ENCODE measurements at regions not wholly inside any gene's neighbourhood (a gene's known extent, or its start where the extent isn't known, plus 50 kb on each side); places are given as distances from the start of the nearest gene placed in this dataset.

- Histone ChIP-seq H3K27me3 (replicated peaks in 1 of 2; ENCODE audit: control insufficient read depth in 2 of 2, insufficient read depth in 2 of 2, low read length in 1 of 2) (no peaks in the 10 kb centered on the region), H3K27ac (ENCODE audit: control insufficient read depth, insufficient read depth) (no peak overlapping the region), H3K4me2 (ENCODE audit: control insufficient read depth, insufficient read depth) (no peak overlapping the region), H3K4me1 (ENCODE audit: control insufficient read depth, insufficient read depth, low read length) (no peaks in the 10 kb centered on the region), H3K9me3 (replicated peaks; ENCODE audit: control insufficient read depth, insufficient read depth, low read length) (no peaks in the 10 kb centered on the region; the same call in 2 of the 3 replicates), H3K9ac (ENCODE audit: control insufficient read depth, insufficient read depth, low read length) (no peak overlapping the region), H4K20me1 (ENCODE audit: control insufficient read depth, insufficient read depth) (no peaks in the 10 kb centered on the region), H3K4me3 (no peak overlapping the region), H3K79me2 (ENCODE audit: control insufficient read depth, insufficient read depth, low read length) (no peaks in the 10 kb centered on the region), H3K36me3 (ENCODE audit: control insufficient read depth in 2 of 2, insufficient read depth in 2 of 2, low read length in 1 of 2) (no peaks in the 10 kb centered on the region), H2AFZ (ENCODE audit: control insufficient read depth, low read depth, low read length) (no peak overlapping the region)
- in situ Hi-C loops (cut with MboI) (no loop called here), intact Hi-C loops (cut with micrococcal nuclease; ENCODE audit: unreplicated experiment) (no loop called here)
- DNase-seq (ENCODE audit: low read depth, low spot score) (no peak), FAIRE-seq (no peak), ATAC-seq (no peak)
- no TSS peak for BruUV-seq (replicated peaks)
- POLR2A ChIA-PET: no interaction called here
- CTCF ChIA-PET: no interaction called here
- RAD21 ChIA-PET (ENCODE audit: unreplicated experiment): no interaction called here
- SMC1A ChIA-PET (ENCODE audit: uncharacterized antibody, unreplicated experiment): no interaction called here
- 89% methylated on average over 21 of the region's 21 CpGs for WGBS (ENCODE audit: insufficient coverage, insufficient replicate concordance, low lambda C conversion rate, missing lambda C conversion rate)
- TF ChIP-seq EP300 (IDR thresholded peaks at IDR 0.05; ENCODE audit: borderline replicate concordance in 1 of 2, control insufficient read depth in 1 of 2, low read depth in 2 of 2, low read length in 2 of 2) (no peak), SPI1 (IDR thresholded peaks at IDR 0.05; ENCODE audit: borderline replicate concordance, insufficient read depth, low read depth, low read length) (no peak), CHD1 (IDR thresholded peaks at IDR 0.05; ENCODE audit: low read depth, low read length) (no peak), YBX1 (IDR thresholded peaks at IDR 0.05) (no peak), NFYA (IDR thresholded peaks at IDR 0.05; ENCODE audit: borderline replicate concordance, low read depth, low read length) (no peak), CEBPZ (IDR thresholded peaks at IDR 0.05; ENCODE audit: low read depth, low read length) (no peak), SREBF2 (IDR thresholded peaks at IDR 0.05; ENCODE audit: low read length) (no peak), GATAD2B (conservative IDR thresholded peaks at IDR 0.05; ENCODE audit: low read depth) (no peak), HDGF (IDR thresholded peaks at IDR 0.05) (no peak), TAF1 (IDR thresholded peaks at IDR 0.05; ENCODE audit: borderline replicate concordance, low read depth, low read length) (no peak), NKRF (conservative IDR thresholded peaks at IDR 0.05) (no peak), EGR1 (IDR thresholded peaks at IDR 0.05; ENCODE audit: borderline replicate concordance in 1 of 2, low read depth in 2 of 2, low read length in 2 of 2) (no peak), CEBPB (IDR thresholded peaks at IDR 0.05; ENCODE audit: borderline replicate concordance in 1 of 2, low read depth in 2 of 2, low read length in 2 of 2) (no peak), NR2C1 (IDR thresholded peaks at IDR 0.05) (no peak), SMAD1 (IDR thresholded peaks at IDR 0.05; ENCODE audit: low read depth, partially characterized antibody) (no peak)
- TF ChIP-seq, protein P1, sequence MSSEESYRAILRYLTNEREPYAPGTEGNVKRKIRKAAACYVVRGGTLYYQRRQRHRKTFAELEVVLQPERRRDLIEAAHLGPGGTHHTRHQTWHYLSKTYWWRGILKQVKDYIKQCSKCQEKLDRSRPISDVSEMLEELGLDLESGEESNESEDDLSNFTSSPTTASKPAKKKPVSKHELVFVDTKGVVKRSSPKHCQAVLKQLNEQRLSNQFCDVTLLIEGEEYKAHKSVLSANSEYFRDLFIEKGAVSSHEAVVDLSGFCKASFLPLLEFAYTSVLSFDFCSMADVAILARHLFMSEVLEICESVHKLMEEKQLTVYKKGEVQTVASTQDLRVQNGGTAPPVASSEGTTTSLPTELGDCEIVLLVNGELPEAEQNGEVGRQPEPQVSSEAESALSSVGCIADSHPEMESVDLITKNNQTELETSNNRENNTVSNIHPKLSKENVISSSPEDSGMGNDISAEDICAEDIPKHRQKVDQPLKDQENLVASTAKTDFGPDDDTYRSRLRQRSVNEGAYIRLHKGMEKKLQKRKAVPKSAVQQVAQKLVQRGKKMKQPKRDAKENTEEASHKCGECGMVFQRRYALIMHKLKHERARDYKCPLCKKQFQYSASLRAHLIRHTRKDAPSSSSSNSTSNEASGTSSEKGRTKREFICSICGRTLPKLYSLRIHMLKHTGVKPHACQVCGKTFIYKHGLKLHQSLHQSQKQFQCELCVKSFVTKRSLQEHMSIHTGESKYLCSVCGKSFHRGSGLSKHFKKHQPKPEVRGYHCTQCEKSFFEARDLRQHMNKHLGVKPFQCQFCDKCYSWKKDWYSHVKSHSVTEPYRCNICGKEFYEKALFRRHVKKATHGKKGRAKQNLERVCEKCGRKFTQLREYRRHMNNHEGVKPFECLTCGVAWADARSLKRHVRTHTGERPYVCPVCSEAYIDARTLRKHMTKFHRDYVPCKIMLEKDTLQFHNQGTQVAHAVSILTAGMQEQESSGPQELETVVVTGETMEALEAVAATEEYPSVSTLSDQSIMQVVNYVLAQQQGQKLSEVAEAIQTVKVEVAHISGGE (CRISPR knock-in tag; IDR thresholded peaks at IDR 0.05): no peak
Observed at GRCh38 chr2:241947401-241947800, 77.9 kb downstream of the RTP5 start.
